ENCODE measurements at regions not wholly inside any gene's neighbourhood (a gene's known extent, or its start where the extent isn't known, plus 50 kb on each side); places are given as distances from the start of the nearest gene placed in this dataset.

GRCh38 chr5:5665225-5666075, 243.0 kb downstream of the ICE1 start:
- no peaks in the 10 kb centered on the region for H3K9me3 ChIP-seq (ENCODE audit: low read length)
- no peak overlapping the region for H3K27ac ChIP-seq (ENCODE audit: low read length)
- no peak overlapping the region for H3K9ac ChIP-seq (ENCODE audit: low read length)
- H2AFZ ChIP-seq (ENCODE audit: low read length) = no peak overlapping the region
- no peaks in the 10 kb centered on the region for H3K9me2 ChIP-seq (replicated peaks; ENCODE audit: insufficient read depth, low read length)
- no peaks in the 10 kb centered on the region for H4K20me1 ChIP-seq (ENCODE audit: insufficient read depth, low read depth, low read length)
- no peak for DNase-seq
- H3K4me2 ChIP-seq (ENCODE audit: low read depth, low read length, poor library complexity, severe bottlenecking) = no peak overlapping the region
- H3K4me1 ChIP-seq (ENCODE audit: low read length) = no peaks in the 10 kb centered on the region
- no peaks in the 10 kb centered on the region for H3K36me3 ChIP-seq (ENCODE audit: insufficient read depth, low read length)
- H3K4me3 ChIP-seq (ENCODE audit: low read length) = no peak overlapping the region
- H3K27me3 ChIP-seq (ENCODE audit: low read length) = no peaks in the 10 kb centered on the region
- H3K79me2 ChIP-seq (ENCODE audit: low read length) = no peaks in the 10 kb centered on the region

DNA sequence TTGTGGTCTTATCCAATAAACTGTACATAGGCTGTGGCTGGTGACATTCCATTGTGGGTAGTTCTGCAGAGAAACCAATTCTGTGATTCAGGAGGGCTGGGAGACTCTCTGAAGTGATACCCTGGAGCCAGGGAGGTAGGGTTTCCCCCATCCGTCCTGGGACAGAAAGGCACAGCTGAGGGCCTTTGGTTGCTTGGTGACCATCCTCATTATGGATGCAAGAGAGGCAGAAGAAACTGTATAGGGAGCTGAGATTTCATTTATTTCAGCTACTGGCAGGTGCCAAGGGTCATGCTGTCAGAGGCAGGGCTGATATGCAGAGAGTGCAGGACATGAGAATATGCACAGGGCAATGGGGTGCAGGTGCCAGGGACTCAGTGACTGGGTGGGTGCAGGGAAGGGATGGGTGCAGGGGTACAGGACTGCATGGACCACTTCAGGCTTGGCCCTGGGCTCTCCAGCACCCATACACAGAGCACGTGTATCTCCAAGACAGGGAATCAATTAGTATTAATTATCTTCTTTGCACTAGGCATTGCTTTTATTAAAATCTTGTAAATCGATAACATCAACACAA, 236.5 kb downstream of the ICE1 start:
- Histone ChIP-seq H3K4me3 (ENCODE audit: low read length) (no peak overlapping the region), H3K36me3 (ENCODE audit: insufficient read depth, low read length) (no peaks in the 10 kb centered on the region), H3K27ac (ENCODE audit: low read length) (no peak overlapping the region), H3K27me3 (ENCODE audit: low read length) (no peaks in the 10 kb centered on the region), H3K4me1 (ENCODE audit: low read length) (no peaks in the 10 kb centered on the region), H4K20me1 (ENCODE audit: insufficient read depth, low read depth, low read length) (no peaks in the 10 kb centered on the region), H3K9me2 (replicated peaks; ENCODE audit: insufficient read depth, low read length) (no peaks in the 10 kb centered on the region), H3K79me2 (ENCODE audit: low read length) (no peaks in the 10 kb centered on the region), H3K4me2 (ENCODE audit: low read depth, low read length, poor library complexity, severe bottlenecking) (no peak overlapping the region), H2AFZ (ENCODE audit: low read length) (no peak overlapping the region), H3K9ac (ENCODE audit: low read length) (no peak overlapping the region), H3K9me3 (ENCODE audit: low read length) (no peaks in the 10 kb centered on the region)
- DNase-seq = no peak

DNA sequence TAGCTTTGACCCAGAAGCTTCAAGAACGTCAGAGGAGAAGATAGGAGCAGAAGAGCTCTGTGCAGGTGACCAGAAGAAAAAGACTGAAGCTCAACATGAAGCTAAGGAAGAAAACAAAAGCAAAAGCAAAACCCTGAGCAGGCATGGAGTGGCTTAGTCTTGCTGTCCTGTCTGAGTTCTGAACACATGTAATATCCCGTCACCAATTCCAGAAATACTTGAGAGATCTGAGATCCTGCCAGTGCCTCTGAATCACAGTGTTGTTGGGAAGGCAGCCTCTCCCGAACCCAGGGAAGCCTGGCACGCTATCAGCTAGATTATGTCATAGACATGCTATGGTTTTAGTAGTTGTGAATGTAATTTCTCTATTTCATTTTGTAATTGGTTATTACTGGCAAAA, 235.7 kb downstream of the ICE1 start:
- no peak overlapping the region for H3K4me2 ChIP-seq (ENCODE audit: low read depth, low read length, poor library complexity, severe bottlenecking)
- no peaks in the 10 kb centered on the region for H3K9me3 ChIP-seq (ENCODE audit: low read length)
- H3K27ac ChIP-seq (ENCODE audit: low read length) = no peak overlapping the region
- no peaks in the 10 kb centered on the region for H3K36me3 ChIP-seq (ENCODE audit: insufficient read depth, low read length)
- DNase-seq = no peak
- no peak overlapping the region for H3K4me3 ChIP-seq (ENCODE audit: low read length)
- no peaks in the 10 kb centered on the region for H3K27me3 ChIP-seq (ENCODE audit: low read length)
- H2AFZ ChIP-seq (ENCODE audit: low read length) = no peak overlapping the region
- no peaks in the 10 kb centered on the region for H3K4me1 ChIP-seq (ENCODE audit: low read length)
- H4K20me1 ChIP-seq (ENCODE audit: insufficient read depth, low read depth, low read length) = no peaks in the 10 kb centered on the region
- H3K79me2 ChIP-seq (ENCODE audit: low read length) = no peaks in the 10 kb centered on the region
- H3K9me2 ChIP-seq (replicated peaks; ENCODE audit: insufficient read depth, low read length) = no peaks in the 10 kb centered on the region
- H3K9ac ChIP-seq (ENCODE audit: low read length) = no peak overlapping the region

GRCh38 chr5:5652181-5652580, 229.7 kb downstream of the ICE1 start:
- H3K79me2 ChIP-seq (ENCODE audit: low read length) = no peaks in the 10 kb centered on the region
- H3K36me3 ChIP-seq (ENCODE audit: insufficient read depth, low read length) = no peaks in the 10 kb centered on the region
- H3K9me3 ChIP-seq (ENCODE audit: low read length) = no peaks in the 10 kb centered on the region
- H4K20me1 ChIP-seq (ENCODE audit: insufficient read depth, low read depth, low read length) = no peaks in the 10 kb centered on the region
- H3K4me3 ChIP-seq (ENCODE audit: low read length) = no peak overlapping the region
- H3K27ac ChIP-seq (ENCODE audit: low read length) = no peak overlapping the region
- H3K9ac ChIP-seq (ENCODE audit: low read length) = no peak overlapping the region
- no peak overlapping the region for H3K4me2 ChIP-seq (ENCODE audit: low read depth, low read length, poor library complexity, severe bottlenecking)
- no peaks in the 10 kb centered on the region for H3K9me2 ChIP-seq (replicated peaks; ENCODE audit: insufficient read depth, low read length)
- no peak for DNase-seq
- no peak overlapping the region for H2AFZ ChIP-seq (ENCODE audit: low read length)
- H3K27me3 ChIP-seq (ENCODE audit: low read length) = no peaks in the 10 kb centered on the region
- no peaks in the 10 kb centered on the region for H3K4me1 ChIP-seq (ENCODE audit: low read length)

DNA sequence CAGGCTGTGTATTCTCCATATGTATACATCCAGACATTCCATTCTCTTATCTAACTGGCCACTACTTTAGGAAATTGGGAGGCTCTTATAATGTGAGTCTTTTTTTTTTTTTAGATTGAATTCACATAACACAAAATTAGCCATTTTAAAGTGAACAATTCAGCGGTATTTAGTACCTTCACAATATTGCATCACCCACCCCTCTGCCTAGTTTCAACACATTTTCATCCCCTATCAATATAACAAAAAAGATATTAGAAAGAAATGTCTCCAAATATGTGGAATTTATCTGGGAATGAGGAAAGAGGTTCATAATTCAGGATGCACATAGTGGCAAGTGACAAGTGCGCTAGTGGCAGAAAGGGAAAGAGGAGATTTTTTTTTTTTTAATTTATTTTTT, 228.5 kb downstream of the ICE1 start:
- Histone ChIP-seq H3K4me3 (ENCODE audit: low read length) (no peak overlapping the region), H3K9me2 (replicated peaks; ENCODE audit: insufficient read depth, low read length) (no peaks in the 10 kb centered on the region), H3K27me3 (ENCODE audit: low read length) (no peaks in the 10 kb centered on the region), H2AFZ (ENCODE audit: low read length) (no peak overlapping the region), H3K4me1 (ENCODE audit: low read length) (no peaks in the 10 kb centered on the region), H3K27ac (ENCODE audit: low read length) (no peak overlapping the region), H4K20me1 (ENCODE audit: insufficient read depth, low read depth, low read length) (no peaks in the 10 kb centered on the region), H3K9ac (ENCODE audit: low read length) (no peak overlapping the region), H3K79me2 (ENCODE audit: low read length) (no peaks in the 10 kb centered on the region), H3K36me3 (ENCODE audit: insufficient read depth, low read length) (no peaks in the 10 kb centered on the region), H3K9me3 (ENCODE audit: low read length) (no peaks in the 10 kb centered on the region), H3K4me2 (ENCODE audit: low read depth, low read length, poor library complexity, severe bottlenecking) (no peak overlapping the region)
- no peak for DNase-seq

DNA sequence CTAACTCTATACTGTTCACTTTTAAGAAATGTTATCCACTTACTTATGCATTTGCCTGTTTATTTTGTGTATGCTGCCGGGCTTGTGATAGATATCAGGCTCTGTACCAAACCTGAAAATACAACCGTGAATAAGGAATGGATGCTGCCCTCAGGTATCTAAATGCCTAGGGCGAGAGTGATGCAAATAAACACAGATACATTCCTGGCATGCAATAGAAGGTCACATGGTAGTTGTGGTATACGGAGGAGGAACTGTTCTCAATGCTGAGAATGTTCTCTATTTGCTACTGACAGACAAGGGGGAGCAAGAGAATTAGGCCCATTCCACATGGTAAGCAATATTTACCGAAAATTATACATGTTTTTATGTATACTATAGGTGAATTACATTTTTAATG, 227.8 kb downstream of the ICE1 start:
- Histone ChIP-seq H3K9ac (ENCODE audit: low read length) (no peak overlapping the region), H3K36me3 (ENCODE audit: insufficient read depth, low read length) (no peaks in the 10 kb centered on the region)
- no peak for DNase-seq

GRCh38 chr5:5649641-5650040, 227.2 kb downstream of the ICE1 start:
- H3K4me1 ChIP-seq (ENCODE audit: low read length) = no peaks in the 10 kb centered on the region
- no peaks in the 10 kb centered on the region for H3K9me3 ChIP-seq (ENCODE audit: low read length)
- H4K20me1 ChIP-seq (ENCODE audit: insufficient read depth, low read depth, low read length) = no peaks in the 10 kb centered on the region
- DNase-seq = no peak
- no peaks in the 10 kb centered on the region for H3K9me2 ChIP-seq (replicated peaks; ENCODE audit: insufficient read depth, low read length)
- H3K4me3 ChIP-seq (ENCODE audit: low read length) = no peak overlapping the region
- no peak overlapping the region for H2AFZ ChIP-seq (ENCODE audit: low read length)
- H3K36me3 ChIP-seq (ENCODE audit: insufficient read depth, low read length) = no peaks in the 10 kb centered on the region
- no peak overlapping the region for H3K4me2 ChIP-seq (ENCODE audit: low read depth, low read length, poor library complexity, severe bottlenecking)
- no peaks in the 10 kb centered on the region for H3K79me2 ChIP-seq (ENCODE audit: low read length)
- H3K27me3 ChIP-seq (ENCODE audit: low read length) = no peaks in the 10 kb centered on the region
- H3K9ac ChIP-seq (ENCODE audit: low read length) = no peak overlapping the region
- H3K27ac ChIP-seq (ENCODE audit: low read length) = no peak overlapping the region

More for the DNA sequence above, 227.8 kb downstream of the ICE1 start:
- Histone ChIP-seq H3K27me3 (ENCODE audit: low read length) (no peaks in the 10 kb centered on the region), H3K9me2 (replicated peaks; ENCODE audit: insufficient read depth, low read length) (no peaks in the 10 kb centered on the region), H3K4me3 (ENCODE audit: low read length) (no peak overlapping the region), H3K27ac (ENCODE audit: low read length) (no peak overlapping the region), H3K79me2 (ENCODE audit: low read length) (no peaks in the 10 kb centered on the region), H3K9me3 (ENCODE audit: low read length) (no peaks in the 10 kb centered on the region), H3K4me1 (ENCODE audit: low read length) (no peaks in the 10 kb centered on the region), H4K20me1 (ENCODE audit: insufficient read depth, low read depth, low read length) (no peaks in the 10 kb centered on the region), H3K4me2 (ENCODE audit: low read depth, low read length, poor library complexity, severe bottlenecking) (no peak overlapping the region), H2AFZ (ENCODE audit: low read length) (no peak overlapping the region)

- no peak overlapping the region for H3K4me2 ChIP-seq (ENCODE audit: low read depth, low read length, poor library complexity, severe bottlenecking)
- no peaks in the 10 kb centered on the region for H3K9me3 ChIP-seq (ENCODE audit: low read length)
- H3K79me2 ChIP-seq (ENCODE audit: low read length) = no peaks in the 10 kb centered on the region
- no peak overlapping the region for H3K27ac ChIP-seq (ENCODE audit: low read length)
- no peaks in the 10 kb centered on the region for H3K4me1 ChIP-seq (ENCODE audit: low read length)
- no peak overlapping the region for H3K4me3 ChIP-seq (ENCODE audit: low read length)
- no peaks in the 10 kb centered on the region for H3K27me3 ChIP-seq (ENCODE audit: low read length)
- no peak overlapping the region for H3K9ac ChIP-seq (ENCODE audit: low read length)
- H3K9me2 ChIP-seq (replicated peaks; ENCODE audit: insufficient read depth, low read length) = no peaks in the 10 kb centered on the region
- H4K20me1 ChIP-seq (ENCODE audit: insufficient read depth, low read depth, low read length) = no peaks in the 10 kb centered on the region
- H3K36me3 ChIP-seq (ENCODE audit: insufficient read depth, low read length) = no peaks in the 10 kb centered on the region
- no peak overlapping the region for H2AFZ ChIP-seq (ENCODE audit: low read length)
- no peak for DNase-seq
Measured at GRCh38 chr5:5648694-5649093, 226.2 kb downstream of the ICE1 start.
